Mesothelial cell of epicardium (in vitro differentiated cells): ENCODE measurements at regions not wholly inside any gene's neighbourhood (a gene's known extent, or its start where the extent isn't known, plus 50 kb on each side); places are given as distances from the start of the nearest gene placed in this dataset.
"Not testable (repeated sequence)": the region's sequence is repeated elsewhere in the genome, so short reads cannot be mapped to it uniquely, and the experiment has no call there.

Experiments
- DNase-seq, 2 experiments: peaks; one replicate each; pipeline ENCODE4 v3.0.0; 2021; ENCODE audit warnings: low spot score in 2 of 2; ENCODE audit not compliant: unreplicated experiment in 2 of 2
- H3K27ac Mint-ChIP-seq: 2 replicates; pipeline ENCODE4 v1.8.0; 2021; ENCODE audit warnings: mixed read lengths
- H3K27me3 Mint-ChIP-seq: 2 replicates; pipeline ENCODE4 v1.8.0; 2021; ENCODE audit warnings: low read depth, mixed read lengths
- H3K36me3 Mint-ChIP-seq: 2 replicates; pipeline ENCODE4 v1.8.0; 2021; ENCODE audit warnings: mixed read lengths
- H3K4me1 Mint-ChIP-seq: 2 replicates; pipeline ENCODE4 v1.8.0; 2021; ENCODE audit warnings: mixed read lengths
- H3K4me3 Mint-ChIP-seq: 2 replicates; pipeline ENCODE4 v1.8.0; 2021; ENCODE audit warnings: mild to moderate bottlenecking, moderate library complexity, mixed read lengths
- H3K9me3 Mint-ChIP-seq: 2 replicates; pipeline ENCODE4 v1.8.0; 2021; ENCODE audit warnings: mixed read lengths
- TF ChIP-seq, protein P1 (sequence below): fragments of 200-600 bp; sonication (generic); IDR thresholded peaks from one replicate; pipeline ENCODE4 v1.5.0; 2021; ENCODE audit warnings: antibody characterized with exemption; ENCODE audit not compliant: unreplicated experiment

DNA sequence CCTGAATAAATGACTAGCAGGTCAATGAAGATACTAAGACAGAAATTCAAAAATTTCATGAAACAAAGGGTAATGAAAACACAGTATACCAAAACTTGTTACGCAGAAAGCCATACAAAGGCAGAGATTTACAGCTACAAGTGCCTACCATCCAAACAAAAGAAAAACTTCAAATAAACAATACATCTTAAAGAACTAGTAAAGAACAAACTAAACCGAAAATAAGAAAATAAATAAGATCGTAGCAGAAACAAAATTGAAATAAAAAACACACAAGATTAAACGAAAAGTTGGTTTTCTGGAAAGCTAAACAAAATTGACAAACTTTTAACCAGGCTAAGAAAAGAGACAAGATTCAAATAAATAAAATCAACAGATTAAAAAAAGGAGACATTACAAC is 51.5 kb downstream of the VPREB1 start:
- not testable (repeated sequence) for H3K9me3 Mint-ChIP-seq, H3K27ac Mint-ChIP-seq, H3K36me3 Mint-ChIP-seq, H3K27me3 Mint-ChIP-seq, DNase-seq
- H3K4me1 Mint-ChIP-seq = peaks cover 13% of the 10 kb centered on the region
- peak overlapping the region; percentile 46 for H3K4me3 Mint-ChIP-seq

- peak overlapping the region; percentile 85 for H3K4me3 Mint-ChIP-seq
- not testable (repeated sequence) for DNase-seq, H3K36me3 Mint-ChIP-seq, H3K9me3 Mint-ChIP-seq, H3K27me3 Mint-ChIP-seq
- H3K4me1 Mint-ChIP-seq = peaks cover 13% of the 10 kb centered on the region
- peak overlapping the region; percentile 90 for H3K27ac Mint-ChIP-seq
Measured at GRCh38 chr22:22297159-22297793, 52.7 kb downstream of the VPREB1 start.

- peak overlapping the region; percentile 85 for H3K4me3 Mint-ChIP-seq
- H3K36me3 Mint-ChIP-seq, H3K27me3 Mint-ChIP-seq, H3K9me3 Mint-ChIP-seq: not testable (repeated sequence)
- H3K4me1 Mint-ChIP-seq = peaks cover 13% of the 10 kb centered on the region
- peak overlapping the region; percentile 90 for H3K27ac Mint-ChIP-seq
- peak; percentile 68 to 89 for DNase-seq
Measured at GRCh38 chr22:22297794-22298653, 53.4 kb downstream of the VPREB1 start.

DNA sequence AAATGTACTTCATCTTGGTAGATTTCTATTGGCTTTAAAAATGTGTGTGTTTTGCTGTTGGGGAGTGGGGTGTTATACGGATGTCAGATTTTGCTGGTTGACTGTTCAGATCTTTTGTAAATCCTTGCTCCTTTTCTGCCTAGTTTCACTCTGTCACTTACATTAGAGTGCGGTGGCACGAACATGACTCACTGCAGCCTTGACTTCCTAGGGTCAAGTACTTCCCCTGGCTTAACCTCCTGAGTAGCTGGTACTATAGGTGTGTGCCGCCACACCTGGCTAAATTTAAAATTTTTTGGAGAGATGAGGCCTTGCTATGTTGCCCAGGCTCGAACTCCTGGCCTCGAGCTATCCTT is 54.0 kb downstream of the VPREB1 start:
- H3K9me3 Mint-ChIP-seq, H3K27me3 Mint-ChIP-seq, DNase-seq, H3K36me3 Mint-ChIP-seq: not testable (repeated sequence)
- Mint-ChIP-seq H3K4me3 (peak overlapping the region; percentile 85), H3K4me1 (peaks cover 13% of the 10 kb centered on the region), H3K27ac (peak overlapping the region; percentile 53)

GRCh38 chr22:22300511-22300910 is 55.9 kb downstream of the VPREB1 start:
- not testable (repeated sequence) for DNase-seq, H3K4me3 Mint-ChIP-seq, H3K27me3 Mint-ChIP-seq, H3K27ac Mint-ChIP-seq, H3K9me3 Mint-ChIP-seq
- H3K4me1 Mint-ChIP-seq = peaks cover 13% of the 10 kb centered on the region
- peaks cover 12% of the 10 kb centered on the region for H3K36me3 Mint-ChIP-seq

GRCh38 chr22:22300946-22301345 is 56.4 kb downstream of the VPREB1 start:
- H3K27me3 Mint-ChIP-seq = not testable (repeated sequence)

DNA sequence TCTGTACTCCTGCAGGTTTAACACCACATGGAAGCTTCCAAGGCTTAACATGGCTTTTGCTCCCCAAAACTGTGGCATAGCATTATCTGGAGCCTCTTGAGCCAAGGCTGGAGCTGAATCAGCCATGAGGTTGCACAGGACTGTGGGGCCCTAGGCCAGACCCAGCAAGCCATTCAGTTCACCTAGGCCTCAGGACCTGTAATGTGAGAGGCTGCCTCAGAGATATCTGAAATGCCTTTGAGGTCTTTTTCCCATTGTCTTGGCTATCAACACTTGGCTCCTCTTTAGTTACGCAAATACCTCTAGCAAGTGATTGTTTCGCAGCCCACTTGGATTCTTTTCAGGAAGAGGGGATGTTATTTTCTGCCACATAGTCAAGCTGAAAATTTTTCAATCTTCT is 72.0 kb downstream of the VPREB1 start:
- no peak for DNase-seq
- H3K27ac Mint-ChIP-seq = no peak overlapping the region
- no peaks in the 10 kb centered on the region for H3K27me3 Mint-ChIP-seq
- peaks cover 25% of the 10 kb centered on the region for H3K36me3 Mint-ChIP-seq
- TF ChIP-seq, protein P1, sequence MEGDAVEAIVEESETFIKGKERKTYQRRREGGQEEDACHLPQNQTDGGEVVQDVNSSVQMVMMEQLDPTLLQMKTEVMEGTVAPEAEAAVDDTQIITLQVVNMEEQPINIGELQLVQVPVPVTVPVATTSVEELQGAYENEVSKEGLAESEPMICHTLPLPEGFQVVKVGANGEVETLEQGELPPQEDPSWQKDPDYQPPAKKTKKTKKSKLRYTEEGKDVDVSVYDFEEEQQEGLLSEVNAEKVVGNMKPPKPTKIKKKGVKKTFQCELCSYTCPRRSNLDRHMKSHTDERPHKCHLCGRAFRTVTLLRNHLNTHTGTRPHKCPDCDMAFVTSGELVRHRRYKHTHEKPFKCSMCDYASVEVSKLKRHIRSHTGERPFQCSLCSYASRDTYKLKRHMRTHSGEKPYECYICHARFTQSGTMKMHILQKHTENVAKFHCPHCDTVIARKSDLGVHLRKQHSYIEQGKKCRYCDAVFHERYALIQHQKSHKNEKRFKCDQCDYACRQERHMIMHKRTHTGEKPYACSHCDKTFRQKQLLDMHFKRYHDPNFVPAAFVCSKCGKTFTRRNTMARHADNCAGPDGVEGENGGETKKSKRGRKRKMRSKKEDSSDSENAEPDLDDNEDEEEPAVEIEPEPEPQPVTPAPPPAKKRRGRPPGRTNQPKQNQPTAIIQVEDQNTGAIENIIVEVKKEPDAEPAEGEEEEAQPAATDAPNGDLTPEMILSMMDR = no peak
- no peaks in the 10 kb centered on the region for H3K4me1 Mint-ChIP-seq
- no peak overlapping the region for H3K4me3 Mint-ChIP-seq
- no peaks in the 10 kb centered on the region for H3K9me3 Mint-ChIP-seq

More at GRCh38 chr22:22300946-22301345, 56.4 kb downstream of the VPREB1 start:
- not testable (repeated sequence) for H3K9me3 Mint-ChIP-seq, DNase-seq, H3K4me3 Mint-ChIP-seq, H3K27ac Mint-ChIP-seq
- peaks cover 15% of the 10 kb centered on the region for H3K36me3 Mint-ChIP-seq
- H3K4me1 Mint-ChIP-seq = peaks cover 13% of the 10 kb centered on the region

DNA sequence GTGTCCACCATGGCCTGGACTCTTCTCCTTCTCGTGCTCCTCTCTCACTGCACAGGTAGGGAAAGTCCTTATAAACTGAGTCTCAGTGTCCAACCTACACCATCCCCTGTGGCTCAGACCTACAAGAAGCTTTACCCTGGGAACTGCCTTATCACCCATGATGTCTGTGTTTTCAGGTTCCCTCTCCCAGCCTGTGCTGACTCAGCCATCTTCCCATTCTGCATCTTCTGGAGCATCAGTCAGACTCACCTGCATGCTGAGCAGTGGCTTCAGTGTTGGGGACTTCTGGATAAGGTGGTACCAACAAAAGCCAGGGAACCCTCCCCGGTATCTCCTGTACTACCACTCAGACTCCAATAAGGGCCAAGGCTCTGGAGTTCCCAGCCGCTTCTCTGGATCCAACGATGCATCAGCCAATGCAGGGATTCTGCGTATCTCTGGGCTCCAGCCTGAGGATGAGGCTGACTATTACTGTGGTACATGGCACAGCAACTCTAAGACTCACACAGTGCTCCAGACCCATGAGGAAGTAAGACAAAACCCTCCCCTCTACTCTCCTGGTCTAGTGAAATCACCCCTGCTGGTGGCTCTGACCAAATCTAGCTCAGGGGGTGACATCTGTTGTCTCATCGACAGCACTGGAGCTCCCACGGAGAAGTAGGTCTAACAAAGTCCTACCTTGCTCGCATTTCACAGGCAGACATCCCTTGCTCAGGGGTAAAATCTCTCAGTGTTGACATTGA is 74.3 kb downstream of the VPREB1 start:
- no peaks in the 10 kb centered on the region for H3K27me3 Mint-ChIP-seq
- no peak overlapping the region for H3K27ac Mint-ChIP-seq
- no peaks in the 10 kb centered on the region for H3K9me3 Mint-ChIP-seq
- no peaks in the 10 kb centered on the region for H3K4me1 Mint-ChIP-seq
- TF ChIP-seq, protein P1 = no peak
- DNase-seq = no peak
- peaks cover 23% of the 10 kb centered on the region for H3K36me3 Mint-ChIP-seq
- H3K4me3 Mint-ChIP-seq = no peak overlapping the region
